ENCODE measurements at regions not wholly inside any gene's neighbourhood (a gene's known extent, or its start where the extent isn't known, plus 50 kb on each side); places are given as distances from the start of the nearest gene placed in this dataset.

- no peak overlapping the region for H3K27ac Mint-ChIP-seq
- no peaks in the 10 kb centered on the region for H3K27me3 Mint-ChIP-seq
These were observed 824.3 kb upstream of the KLHL1 start for GRCh38 chr13:70932511-70932910.

GRCh38 chr13:70923863-70924752, 815.9 kb upstream of the KLHL1 start:
- Mint-ChIP-seq H3K4me1 (ENCODE audit: low read depth) (peaks cover 1% of the 10 kb centered on the region), H3K9me3 (ENCODE audit: low read depth) (no peaks in the 10 kb centered on the region), H3K4me3 (ENCODE audit: low read depth) (no peak overlapping the region), H3K27ac (peak overlapping the region; percentile 69), H3K36me3 (ENCODE audit: insufficient read depth) (no peaks in the 10 kb centered on the region), H3K27me3 (no peaks in the 10 kb centered on the region)
- no peak for DNase-seq (ENCODE audit: low spot score, unreplicated experiment)
- TF ChIP-seq, protein P1, sequence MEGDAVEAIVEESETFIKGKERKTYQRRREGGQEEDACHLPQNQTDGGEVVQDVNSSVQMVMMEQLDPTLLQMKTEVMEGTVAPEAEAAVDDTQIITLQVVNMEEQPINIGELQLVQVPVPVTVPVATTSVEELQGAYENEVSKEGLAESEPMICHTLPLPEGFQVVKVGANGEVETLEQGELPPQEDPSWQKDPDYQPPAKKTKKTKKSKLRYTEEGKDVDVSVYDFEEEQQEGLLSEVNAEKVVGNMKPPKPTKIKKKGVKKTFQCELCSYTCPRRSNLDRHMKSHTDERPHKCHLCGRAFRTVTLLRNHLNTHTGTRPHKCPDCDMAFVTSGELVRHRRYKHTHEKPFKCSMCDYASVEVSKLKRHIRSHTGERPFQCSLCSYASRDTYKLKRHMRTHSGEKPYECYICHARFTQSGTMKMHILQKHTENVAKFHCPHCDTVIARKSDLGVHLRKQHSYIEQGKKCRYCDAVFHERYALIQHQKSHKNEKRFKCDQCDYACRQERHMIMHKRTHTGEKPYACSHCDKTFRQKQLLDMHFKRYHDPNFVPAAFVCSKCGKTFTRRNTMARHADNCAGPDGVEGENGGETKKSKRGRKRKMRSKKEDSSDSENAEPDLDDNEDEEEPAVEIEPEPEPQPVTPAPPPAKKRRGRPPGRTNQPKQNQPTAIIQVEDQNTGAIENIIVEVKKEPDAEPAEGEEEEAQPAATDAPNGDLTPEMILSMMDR (IDR thresholded peaks at IDR 0.05; ENCODE audit: unreplicated experiment): no peak

More at GRCh38 chr13:70932511-70932910, 824.3 kb upstream of the KLHL1 start:
- Mint-ChIP-seq H3K36me3 (ENCODE audit: insufficient read depth) (no peaks in the 10 kb centered on the region), H3K9me3 (ENCODE audit: low read depth) (no peaks in the 10 kb centered on the region), H3K4me3 (ENCODE audit: low read depth) (no peak overlapping the region), H3K4me1 (ENCODE audit: low read depth) (no peaks in the 10 kb centered on the region)
- no peak for DNase-seq (ENCODE audit: low spot score, unreplicated experiment)
- TF ChIP-seq, protein P1 (IDR thresholded peaks at IDR 0.05; ENCODE audit: unreplicated experiment): no peak

- peaks cover 1% of the 10 kb centered on the region for H3K4me1 Mint-ChIP-seq (ENCODE audit: low read depth)
- no peaks in the 10 kb centered on the region for H3K27me3 Mint-ChIP-seq
- H3K27ac Mint-ChIP-seq: no peak overlapping the region
- DNase-seq (ENCODE audit: low spot score, unreplicated experiment): no peak
- H3K4me3 Mint-ChIP-seq (ENCODE audit: low read depth): no peak overlapping the region
- H3K9me3 Mint-ChIP-seq (ENCODE audit: low read depth): no peaks in the 10 kb centered on the region
- no peaks in the 10 kb centered on the region for H3K36me3 Mint-ChIP-seq (ENCODE audit: insufficient read depth)
- TF ChIP-seq, protein P1 (IDR thresholded peaks at IDR 0.05; ENCODE audit: unreplicated experiment): no peak
These were observed 803.0 kb upstream of the KLHL1 start for GRCh38 chr13:70911286-70911685.

- Mint-ChIP-seq H3K4me3 (ENCODE audit: low read depth) (no peak overlapping the region), H3K36me3 (ENCODE audit: insufficient read depth) (no peaks in the 10 kb centered on the region), H3K4me1 (ENCODE audit: low read depth) (peaks cover 9% of the 10 kb centered on the region), H3K27ac (no peak overlapping the region), H3K27me3 (no peaks in the 10 kb centered on the region), H3K9me3 (ENCODE audit: low read depth) (no peaks in the 10 kb centered on the region)
- DNase-seq (ENCODE audit: low spot score, unreplicated experiment): no peak
- TF ChIP-seq, protein P1 (IDR thresholded peaks at IDR 0.05; ENCODE audit: unreplicated experiment): no peak
These were observed 800.5 kb upstream of the KLHL1 start for GRCh38 chr13:70908795-70909194.

GRCh38 chr13:70905035-70905434, 796.8 kb upstream of the KLHL1 start:
- peaks cover 6% of the 10 kb centered on the region for H3K9me3 Mint-ChIP-seq (ENCODE audit: low read depth)
- no peaks in the 10 kb centered on the region for H3K27me3 Mint-ChIP-seq
- TF ChIP-seq, protein P1 (IDR thresholded peaks at IDR 0.05; ENCODE audit: unreplicated experiment): no peak
- no peak overlapping the region for H3K27ac Mint-ChIP-seq
- DNase-seq (ENCODE audit: low spot score, unreplicated experiment): no peak
- H3K4me1 Mint-ChIP-seq (ENCODE audit: low read depth): peaks cover 9% of the 10 kb centered on the region
- H3K4me3 Mint-ChIP-seq (ENCODE audit: low read depth): no peak overlapping the region
- H3K36me3 Mint-ChIP-seq (ENCODE audit: insufficient read depth): no peaks in the 10 kb centered on the region

Data from progenitor cell of endocrine pancreas (in vitro differentiated cells).